ENCODE measurements at regions not wholly inside any gene's neighbourhood (a gene's known extent, or its start where the extent isn't known, plus 50 kb on each side); places are given as distances from the start of the nearest gene placed in this dataset.

GRCh38 chr2:128534688-128535392, 216.2 kb upstream of the HS6ST1 start:
- no peak for DNase-seq (ENCODE audit: low read depth)
- no peak for TF ChIP-seq CTCF (IDR thresholded peaks at IDR 0.05; ENCODE audit: insufficient read depth, low read depth, low read length, missing control alignments)
- no peak overlapping the region for H3K4me3 ChIP-seq (ENCODE audit: low read length)

- no peak for TF ChIP-seq CTCF (IDR thresholded peaks at IDR 0.05; ENCODE audit: insufficient read depth, low read depth, low read length, missing control alignments)
- peak; percentile 16 for DNase-seq (ENCODE audit: low read depth)
Measured at GRCh38 chr2:128535953-128536352, 217.3 kb upstream of the HS6ST1 start.

GRCh38 chr2:128536925-128537620, 218.4 kb upstream of the HS6ST1 start:
- no peak overlapping the region for H3K4me3 ChIP-seq (ENCODE audit: low read length)
- peak; percentile 5 for DNase-seq (ENCODE audit: low read depth)
- TF ChIP-seq CTCF (IDR thresholded peaks at IDR 0.05; ENCODE audit: insufficient read depth, low read depth, low read length, missing control alignments), result no peak

More at GRCh38 chr2:128535953-128536352, 217.3 kb upstream of the HS6ST1 start:
- H3K4me3 ChIP-seq (ENCODE audit: low read length), result no peak overlapping the region

GRCh38 chr2:128537646-128538045, 219.0 kb upstream of the HS6ST1 start:
- no peak overlapping the region for H3K4me3 ChIP-seq (ENCODE audit: low read length)
- no peak for DNase-seq (ENCODE audit: low read depth)
- no peak for TF ChIP-seq CTCF (IDR thresholded peaks at IDR 0.05; ENCODE audit: insufficient read depth, low read depth, low read length, missing control alignments)

- no peak for DNase-seq (ENCODE audit: low read depth)
- H3K4me3 ChIP-seq (ENCODE audit: low read length), result no peak overlapping the region
Measured at GRCh38 chr2:128538396-128538795, 219.7 kb upstream of the HS6ST1 start.

GRCh38 chr2:128540670-128541069, 222.0 kb upstream of the HS6ST1 start:
- no peak for DNase-seq (ENCODE audit: low read depth)
- H3K4me3 ChIP-seq (ENCODE audit: low read length), result no peak overlapping the region
- no peak for TF ChIP-seq CTCF (IDR thresholded peaks at IDR 0.05; ENCODE audit: insufficient read depth, low read depth, low read length, missing control alignments)

More at GRCh38 chr2:128538396-128538795, 219.7 kb upstream of the HS6ST1 start:
- TF ChIP-seq CTCF (IDR thresholded peaks at IDR 0.05; ENCODE audit: insufficient read depth, low read depth, low read length, missing control alignments), result no peak

All from epithelial cell of esophagus (primary cell).